GM19025 (cell line): ENCODE measurements at regions not wholly inside any gene's neighbourhood (a gene's known extent, or its start where the extent isn't known, plus 50 kb on each side); places are given as distances from the start of the nearest gene placed in this dataset.

Experiments used
- ATAC-seq: cut with Tn5 transposase; IDR thresholded peaks from one replicate; pipeline ENCODE4 v1.9.1; 2021; ENCODE audit warnings: mild to moderate bottlenecking, low read depth, moderate library complexity; ENCODE audit not compliant: unreplicated experiment

DNA sequence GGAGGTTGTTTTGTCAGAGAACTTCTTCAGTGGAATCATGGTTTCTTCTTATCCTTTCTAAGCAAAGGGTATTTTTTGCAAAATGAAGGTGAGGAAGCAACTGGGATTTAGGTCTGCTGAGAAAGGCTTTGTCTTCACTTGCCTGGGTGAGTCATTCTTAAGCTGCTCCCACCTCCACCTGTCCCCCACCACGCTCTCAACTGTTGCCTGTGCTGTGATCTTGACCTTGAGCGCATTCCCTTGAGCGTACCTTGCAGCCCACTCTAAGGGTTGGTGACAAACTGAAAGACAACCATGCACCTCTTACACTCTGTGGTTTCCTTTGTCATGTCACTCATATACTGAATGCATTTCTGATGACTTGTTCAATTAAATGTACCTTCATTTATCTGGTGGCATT is 641.1 kb downstream of the RNF144B start:
- ATAC-seq: no peak

DNA sequence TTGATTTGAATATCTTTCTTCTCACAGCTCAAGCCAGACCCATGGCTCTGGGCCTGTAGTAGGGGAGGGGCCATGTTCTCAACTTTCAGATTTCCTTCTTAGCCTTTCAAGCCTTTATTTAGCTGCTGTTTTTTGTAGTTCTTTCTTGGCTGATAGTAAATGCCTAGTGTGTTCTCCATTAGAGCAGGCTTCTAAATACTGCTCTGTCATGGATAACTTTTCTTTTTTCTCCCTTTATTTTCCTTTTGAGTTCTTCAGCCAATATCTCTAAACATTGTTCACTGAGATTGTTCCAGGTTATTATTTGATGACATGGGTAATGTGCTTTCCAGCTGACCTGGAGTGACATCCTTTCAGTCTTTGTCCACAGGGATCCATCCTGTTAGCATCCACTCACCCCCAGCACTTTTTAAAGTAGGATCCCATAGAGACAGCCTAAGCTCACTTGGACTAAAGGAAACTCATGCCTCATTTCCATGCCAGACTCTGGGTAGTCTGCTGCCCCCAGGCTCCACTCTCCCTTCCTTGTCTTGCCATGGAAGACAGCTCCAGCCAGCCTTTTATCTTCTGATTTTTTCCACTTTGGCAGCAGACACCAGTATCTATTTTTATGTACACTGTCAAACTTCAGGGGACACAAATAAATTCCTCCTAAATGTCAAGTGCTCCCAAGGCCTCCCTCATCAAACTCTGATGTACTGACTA is 645.6 kb downstream of the RNF144B start:
- ATAC-seq: no peak

DNA sequence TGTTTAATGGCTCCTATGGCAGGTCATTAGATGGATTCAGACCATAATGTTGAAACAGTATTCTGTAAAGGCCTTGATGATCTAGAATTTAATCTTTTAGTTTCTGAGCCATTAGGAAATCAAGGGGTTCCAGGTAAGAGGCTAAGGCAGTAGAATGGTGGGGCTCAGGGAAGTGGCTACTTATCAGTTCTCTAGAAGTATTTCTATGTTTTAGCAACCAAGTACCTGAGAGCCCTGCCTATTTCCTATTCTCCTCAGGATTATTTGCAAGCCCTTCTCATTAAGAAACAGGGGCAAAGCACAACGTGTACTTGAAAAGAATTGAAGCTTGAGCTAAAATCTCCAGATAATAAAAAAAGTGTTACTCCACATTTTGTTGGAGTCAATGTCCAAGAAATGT is 646.5 kb downstream of the RNF144B start:
- ATAC-seq: no peak

DNA sequence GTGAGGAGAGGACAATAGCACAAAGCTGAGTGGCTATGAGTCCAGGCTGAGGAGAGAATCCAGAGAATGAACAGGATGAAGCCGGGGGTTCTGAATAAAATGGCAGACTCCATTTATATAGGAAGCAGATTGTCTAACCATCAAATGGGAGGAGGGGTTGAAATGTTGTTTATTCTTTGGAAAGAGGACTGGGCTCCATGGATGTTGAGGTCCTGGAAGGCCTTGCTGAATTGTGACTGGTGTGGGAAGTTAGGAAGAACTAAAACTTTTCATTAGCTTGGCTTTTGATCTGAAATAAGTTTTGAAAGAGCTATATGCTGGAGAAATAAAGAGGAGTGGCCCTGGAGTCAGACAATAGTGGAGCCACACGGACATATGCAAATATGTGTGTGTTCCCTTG is 647.8 kb downstream of the RNF144B start:
- no peak for ATAC-seq

DNA sequence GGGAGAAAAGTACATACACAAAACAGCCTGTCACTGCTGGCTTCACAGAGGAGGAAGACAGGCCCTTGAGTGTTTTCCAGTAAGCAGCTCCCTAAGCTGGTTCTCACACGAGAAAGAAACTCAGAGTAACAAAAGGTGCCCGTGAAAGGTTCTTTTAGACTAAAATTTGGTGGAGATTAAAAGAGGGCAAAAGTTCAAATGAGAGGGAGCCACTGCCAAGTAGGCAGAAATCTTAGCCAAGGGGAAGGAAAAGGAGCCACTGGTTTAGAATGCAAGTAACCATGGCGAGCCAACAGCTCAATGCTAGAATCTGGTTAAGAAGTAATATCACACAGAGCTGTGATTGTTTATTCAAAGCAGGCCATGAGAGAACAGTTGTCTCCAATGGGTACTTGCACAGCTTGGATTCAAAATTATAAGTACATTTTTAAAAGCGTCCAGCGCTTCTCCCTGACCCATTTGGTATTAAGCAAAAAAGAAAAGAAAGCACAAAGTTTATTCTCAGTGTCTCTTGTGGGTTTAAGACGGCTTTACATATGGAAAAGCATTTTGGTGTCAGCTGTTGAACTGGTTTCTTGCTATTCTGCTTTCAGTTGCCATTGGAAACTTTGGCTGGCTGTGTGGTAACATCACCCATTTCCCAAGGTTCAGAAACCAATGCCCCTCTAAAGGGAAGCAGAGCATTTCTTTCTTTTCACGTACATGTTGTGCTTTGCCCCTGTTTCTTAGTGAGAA is 648.5 kb downstream of the RNF144B start:
- ATAC-seq: no peak

DNA sequence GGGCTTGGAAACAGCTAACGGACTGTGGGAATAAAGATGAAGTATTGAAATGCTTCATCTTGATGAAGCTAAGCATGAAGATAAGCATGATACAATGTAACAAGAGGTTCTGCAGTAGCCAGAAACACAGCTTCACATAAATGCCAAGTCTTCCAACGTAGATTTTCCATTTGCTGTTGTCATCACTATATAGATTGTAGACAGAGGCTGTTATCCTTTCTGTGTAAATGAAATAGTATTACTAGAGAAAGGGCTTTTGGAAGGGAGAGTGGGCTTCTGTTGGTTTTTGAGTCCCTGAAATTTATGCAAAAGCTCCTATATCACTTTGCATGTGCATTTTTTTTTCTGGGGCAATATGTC is 649.0 kb downstream of the RNF144B start:
- no peak for ATAC-seq

DNA sequence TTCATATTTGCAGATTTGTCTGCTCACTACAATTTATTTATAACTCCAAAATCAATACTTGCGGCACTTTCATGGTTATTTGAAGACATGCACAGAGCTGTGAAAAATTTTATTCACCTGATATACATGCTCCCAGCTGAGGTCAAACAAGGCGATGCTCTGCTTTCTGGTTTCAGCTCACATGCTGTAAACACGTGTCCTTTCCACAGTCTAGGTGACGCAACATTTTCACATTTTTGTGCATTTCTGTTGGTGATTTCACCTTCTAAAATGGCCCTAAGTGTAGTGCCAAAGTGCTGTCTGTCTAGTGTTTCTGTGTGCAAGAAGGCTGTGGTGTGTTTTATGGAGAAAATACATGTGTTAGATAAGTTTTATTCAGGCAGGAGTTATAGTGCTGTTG is 650.5 kb downstream of the RNF144B start:
- no peak for ATAC-seq

DNA sequence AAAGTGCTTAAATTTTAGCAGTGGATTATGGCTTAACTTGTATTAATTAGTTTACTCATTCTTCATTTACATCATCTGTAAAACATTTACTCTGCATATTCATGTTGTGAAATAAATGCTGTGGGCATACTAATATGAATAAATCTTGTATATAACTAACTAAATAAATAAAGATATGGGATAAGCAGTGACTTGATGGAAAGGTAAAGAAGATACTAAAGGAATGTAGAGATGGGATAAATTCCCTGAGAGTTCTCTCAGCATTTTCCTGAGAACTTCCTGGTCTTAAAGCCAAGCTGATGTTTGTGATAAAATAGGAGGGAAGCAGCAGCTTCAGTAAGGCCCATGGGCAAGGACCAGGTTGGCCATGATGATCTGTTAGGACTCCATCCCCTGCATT is 652.1 kb downstream of the RNF144B start:
- no peak for ATAC-seq

DNA sequence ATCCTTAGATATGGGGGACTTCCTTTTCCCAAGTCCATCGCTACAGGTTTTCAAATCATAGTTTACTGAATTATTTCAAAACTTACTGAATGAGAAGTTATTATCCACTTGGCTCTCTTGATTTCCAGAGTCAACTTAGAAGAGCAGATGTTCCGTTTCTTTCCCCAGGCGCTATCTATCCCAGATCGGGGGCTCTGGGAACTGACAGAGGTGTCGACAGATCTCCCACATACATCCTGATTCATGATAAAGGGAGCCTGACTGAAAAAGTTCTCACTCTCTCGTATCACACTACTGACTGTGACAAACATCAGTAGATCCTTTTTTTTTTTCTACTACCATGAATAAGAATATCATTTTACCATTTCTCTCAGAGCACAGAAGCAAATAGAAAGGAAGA is 654.8 kb downstream of the RNF144B start:
- ATAC-seq: no peak

DNA sequence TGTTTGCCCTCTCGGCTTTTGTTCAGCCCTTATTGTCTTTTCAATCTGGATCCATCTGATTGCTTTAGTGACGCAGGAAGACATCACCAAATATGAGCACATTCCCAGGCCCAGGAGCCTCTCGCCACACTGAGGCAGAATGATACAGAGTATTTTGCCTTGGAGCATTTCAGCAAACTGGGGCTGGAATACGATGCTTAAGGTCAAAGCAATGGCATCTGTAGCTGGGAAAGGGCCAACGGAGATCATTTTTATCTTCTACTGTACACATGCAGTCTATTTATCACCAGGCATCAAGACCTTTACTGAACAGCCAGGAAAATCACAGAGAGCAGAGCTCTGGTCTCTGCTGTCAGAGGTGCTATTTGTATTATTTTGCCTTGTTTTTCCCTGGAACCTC is 655.3 kb downstream of the RNF144B start:
- no peak for ATAC-seq

DNA sequence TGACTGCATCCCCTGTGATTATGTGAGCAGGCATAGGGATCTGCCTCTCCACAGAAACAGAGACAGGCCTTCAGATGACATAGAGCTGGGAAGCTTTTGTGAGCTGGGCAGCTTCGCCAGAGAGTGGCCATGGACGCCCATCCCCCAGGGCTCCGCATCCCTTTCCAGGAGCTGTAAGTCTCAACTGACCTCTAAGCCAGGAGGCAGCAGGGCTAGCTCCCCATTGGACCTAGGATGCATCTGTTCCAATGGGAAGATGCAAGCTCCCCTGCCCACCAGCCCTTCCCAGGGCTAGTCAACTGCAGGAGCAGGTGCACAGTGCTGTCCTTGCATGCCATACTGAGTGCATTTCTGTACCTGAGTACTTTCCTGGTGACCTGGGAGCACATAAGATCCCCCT is 663.6 kb downstream of the RNF144B start:
- ATAC-seq: no peak

DNA sequence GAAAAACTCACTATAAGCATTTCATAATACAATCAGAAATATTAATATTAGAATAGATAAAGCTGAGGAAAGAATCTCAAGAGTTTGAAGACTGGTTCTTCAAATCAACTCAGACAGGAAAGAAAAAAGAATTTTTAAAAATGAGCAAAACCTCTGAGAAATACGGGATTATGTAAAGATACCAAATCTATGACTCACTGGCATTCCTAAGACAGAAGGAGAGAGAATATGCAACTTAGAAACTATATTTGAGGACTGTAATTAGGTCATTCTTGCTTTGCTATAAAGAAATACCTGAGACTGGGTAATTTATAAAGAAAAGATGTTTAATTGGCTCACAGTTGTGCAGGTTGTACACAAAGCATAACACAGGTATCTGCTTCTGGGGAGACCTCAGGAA is 665.1 kb downstream of the RNF144B start:
- no peak for ATAC-seq

DNA sequence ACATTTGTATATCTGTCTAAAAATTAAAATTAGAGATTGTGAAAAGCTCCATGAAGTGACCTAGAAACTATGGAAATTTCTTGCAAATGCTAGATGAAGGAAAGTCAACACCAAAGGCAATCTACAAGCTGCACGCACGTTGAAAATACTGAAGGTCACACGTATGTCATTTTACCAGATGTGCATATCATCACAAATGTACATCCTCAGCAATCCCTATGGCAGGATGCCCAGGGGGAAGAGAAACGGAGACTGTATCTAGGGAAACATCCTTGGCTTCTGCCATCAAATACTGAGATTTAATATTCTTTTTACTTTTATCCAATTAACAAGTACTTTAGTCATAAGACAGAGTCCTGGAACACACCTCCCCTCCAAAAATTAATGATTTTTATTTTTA is 672.0 kb downstream of the RNF144B start:
- ATAC-seq: no peak

DNA sequence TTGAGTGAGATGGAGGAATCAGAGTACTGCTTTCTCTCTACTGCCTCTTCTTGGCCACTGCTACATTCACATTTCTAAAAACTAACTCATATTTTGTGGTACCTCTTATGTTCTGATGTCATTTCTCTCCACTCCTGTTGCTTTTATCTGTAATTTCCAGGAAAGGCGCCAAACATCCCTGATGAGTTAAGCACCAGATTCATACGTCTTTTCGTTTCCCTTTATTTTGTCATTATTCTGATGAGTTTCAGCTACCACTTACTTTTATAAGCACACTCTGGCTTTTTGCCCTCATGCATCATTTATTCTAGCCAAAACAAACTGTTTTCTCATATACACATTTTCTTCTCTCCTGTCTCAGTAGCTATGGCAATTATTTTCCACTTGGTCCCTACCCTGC is 680.0 kb downstream of the RNF144B start:
- no peak for ATAC-seq

DNA sequence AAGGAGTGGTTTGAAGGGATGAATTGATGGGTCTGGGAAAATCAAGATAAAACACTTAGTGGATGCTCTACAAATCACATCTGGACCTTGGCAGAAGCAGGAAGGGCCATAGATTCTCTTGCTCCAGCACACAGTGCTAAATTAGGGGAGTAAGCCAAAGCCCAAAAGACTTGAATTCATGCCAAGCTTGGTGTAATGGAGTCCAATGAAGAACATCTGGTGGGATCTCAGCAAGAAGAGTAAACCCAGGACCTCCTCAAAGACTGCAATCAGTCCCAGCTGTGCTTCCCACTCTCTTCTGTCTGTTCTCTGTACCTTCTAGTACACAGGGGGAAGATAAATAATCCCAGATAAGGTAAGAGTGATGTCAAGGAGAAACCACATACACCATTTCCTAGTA is 683.4 kb downstream of the RNF144B start:
- ATAC-seq: no peak

DNA sequence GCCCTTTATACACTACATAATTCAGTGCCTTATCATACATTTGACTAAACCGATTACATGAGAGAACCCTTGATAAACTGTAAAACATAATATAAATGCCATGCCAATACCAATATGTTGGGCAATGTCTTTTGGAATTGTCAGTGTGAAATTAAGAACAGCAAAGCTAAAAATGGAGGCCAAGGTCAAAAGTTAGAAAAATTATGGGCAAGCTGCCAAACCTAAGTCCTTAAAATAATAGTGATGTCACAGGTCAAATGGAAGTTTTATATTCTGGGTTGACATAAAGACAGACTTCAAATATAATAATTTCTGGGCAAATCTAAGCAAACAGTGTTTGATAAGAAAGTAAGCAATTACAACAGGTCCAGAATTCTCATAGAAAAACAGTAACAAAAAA is 696.7 kb downstream of the RNF144B start:
- ATAC-seq: no peak

DNA sequence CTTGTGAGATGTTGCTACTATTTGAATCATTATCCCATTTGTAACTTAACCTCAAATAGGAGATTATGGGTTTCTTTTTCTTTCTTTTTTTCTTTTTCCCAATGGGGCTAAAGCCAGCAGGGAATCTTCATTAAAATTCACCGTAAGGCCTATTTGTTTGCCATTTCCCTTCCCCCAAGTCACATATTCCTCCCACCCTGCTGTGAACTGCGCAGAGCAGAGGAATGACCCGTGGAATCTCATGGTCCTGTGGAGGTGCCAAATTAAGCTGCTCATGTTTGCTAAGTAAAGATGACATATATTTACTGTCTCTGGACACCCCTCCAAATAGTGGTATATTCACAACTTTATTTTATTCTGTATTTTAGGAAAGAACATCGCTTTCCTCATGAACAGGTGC is 699.3 kb downstream of the RNF144B start:
- no peak for ATAC-seq

DNA sequence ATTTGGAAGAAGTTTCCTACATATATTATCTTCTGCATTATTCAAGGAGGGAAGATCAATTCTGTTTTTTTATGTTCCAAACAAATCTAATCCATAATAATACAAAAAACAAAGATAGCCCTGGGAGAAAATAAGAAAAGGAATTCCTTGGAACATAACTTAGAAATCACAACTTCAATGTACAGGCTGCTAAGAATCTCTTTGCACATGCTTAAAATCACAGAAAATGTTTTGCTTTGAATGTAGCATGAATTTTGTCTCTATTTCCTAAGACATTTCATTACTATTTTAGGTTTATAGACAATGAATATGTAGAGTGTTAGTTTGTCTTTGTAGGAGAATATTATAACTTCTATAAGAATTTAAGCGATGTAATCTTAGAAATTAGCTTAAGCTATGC is 700.1 kb downstream of the RNF144B start:
- no peak for ATAC-seq

DNA sequence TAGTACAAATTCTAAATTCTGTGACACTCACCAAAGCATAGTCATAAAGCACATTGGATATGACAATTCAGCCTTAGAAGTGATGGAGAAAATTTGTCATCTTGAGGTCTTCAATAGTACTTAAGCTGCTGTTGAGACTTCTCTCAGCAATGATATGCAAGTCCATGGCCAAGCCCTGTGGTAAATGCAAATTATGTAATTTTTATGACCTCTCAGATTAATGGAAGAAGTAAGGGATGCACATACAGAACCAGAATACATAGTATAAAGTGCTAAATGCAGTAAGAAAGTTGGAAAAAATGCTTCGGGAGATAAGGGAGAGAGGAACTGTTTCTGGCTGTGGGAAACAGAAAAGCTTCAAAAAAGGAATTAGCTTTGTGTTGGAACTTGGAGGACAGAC is 700.7 kb downstream of the RNF144B start:
- ATAC-seq: no peak

DNA sequence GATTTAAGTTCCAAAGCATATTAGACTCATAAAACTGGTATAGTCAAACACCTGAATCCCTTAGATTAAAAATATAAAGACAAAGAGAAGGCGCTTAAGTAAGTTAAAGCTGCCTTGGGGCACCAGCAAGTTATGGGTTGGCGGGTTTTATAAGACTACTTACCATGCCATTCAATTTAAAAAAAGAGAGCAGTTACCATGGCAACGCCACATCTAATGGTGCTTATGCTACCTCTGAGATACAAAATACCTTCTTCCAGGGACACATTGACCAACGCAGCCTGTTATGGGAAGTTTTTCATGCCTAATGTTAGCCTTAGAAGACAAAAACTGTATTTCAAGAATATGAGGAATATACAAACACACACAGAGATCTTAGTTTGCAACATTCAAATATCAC is 713.6 kb downstream of the RNF144B start:
- no peak for ATAC-seq

DNA sequence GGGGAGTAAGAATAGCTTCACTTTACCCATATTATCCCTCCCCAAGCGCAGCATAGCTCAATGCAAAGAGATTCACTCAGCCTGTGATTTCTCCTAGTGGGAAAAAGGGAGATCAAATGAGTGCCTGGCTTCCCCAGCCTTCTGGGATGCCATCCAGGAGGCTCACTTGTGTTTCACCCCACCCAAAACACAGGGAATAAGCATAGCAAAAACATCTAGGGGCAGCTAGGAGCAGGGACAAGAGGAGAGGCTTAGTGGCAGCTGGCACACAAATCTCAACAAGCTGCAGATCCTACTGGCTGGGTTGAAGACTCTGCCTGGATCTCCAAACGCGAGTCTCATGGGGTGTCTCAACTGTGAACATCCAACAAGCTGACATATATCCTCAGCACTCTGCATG is 715.8 kb downstream of the RNF144B start:
- ATAC-seq: no peak

DNA sequence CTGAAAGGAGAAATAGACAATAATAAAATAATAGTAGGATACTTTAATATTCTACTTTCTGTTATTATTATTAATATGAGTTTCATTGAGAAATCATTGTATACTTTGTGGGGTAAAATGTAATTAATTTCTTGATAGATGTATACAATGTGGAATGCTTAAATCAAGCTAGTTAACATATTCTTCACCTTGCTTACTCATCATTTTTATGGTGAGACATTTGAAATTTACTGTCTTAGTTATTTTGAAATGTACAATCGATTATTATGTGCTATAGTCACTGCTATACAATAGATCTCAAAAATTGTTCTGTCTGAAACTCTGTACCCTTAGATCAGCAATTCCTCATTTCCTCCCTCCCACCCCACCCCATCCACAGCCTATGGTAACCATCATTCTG is 720.3 kb downstream of the RNF144B start:
- ATAC-seq: no peak

DNA sequence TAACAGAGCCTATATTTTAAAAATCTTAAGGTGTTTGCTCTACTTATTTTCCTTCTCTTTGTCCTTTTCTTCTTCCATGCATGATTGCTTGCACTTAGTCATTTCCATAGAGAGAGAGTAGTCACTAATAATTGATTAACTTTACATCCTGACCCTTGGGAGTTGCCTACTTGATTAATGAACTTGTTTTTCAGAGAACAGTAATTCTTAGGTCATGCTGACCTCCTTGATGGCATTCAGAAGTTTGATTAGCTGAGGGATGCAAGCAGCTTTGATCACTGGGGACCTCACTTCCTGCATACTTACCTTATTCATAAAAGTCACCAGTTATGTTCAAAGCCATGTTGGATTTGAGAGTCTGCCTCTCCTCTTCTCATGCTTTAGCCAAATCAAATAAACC is 715.6 kb upstream of the ID4 start:
- ATAC-seq: no peak
